Trophoblast cell (in vitro differentiated cells and primary cell): ENCODE measurements at regions not wholly inside any gene's neighbourhood (a gene's known extent, or its start where the extent isn't known, plus 50 kb on each side); places are given as distances from the start of the nearest gene placed in this dataset.

Experiments used
- DNase-seq, 2 donors: peaks; one replicate each; pipeline ENCODE4 v3.0.0-alpha.2; 2016
- H2AFZ ChIP-seq: 2 replicates; pipeline ENCODE4 v1.6.1; 2013; ENCODE audit warnings: low read length, moderate library complexity, mild to moderate bottlenecking; ENCODE audit not compliant: insufficient read depth, poor library complexity
- H2AK5ac ChIP-seq: 2 replicates; pipeline ENCODE4 v1.6.1; 2013; ENCODE audit warnings: mild to moderate bottlenecking, low read length
- H2BK120ac ChIP-seq: 2 replicates; pipeline ENCODE4 v1.6.1; 2013; ENCODE audit warnings: low read length, mild to moderate bottlenecking, moderate library complexity; ENCODE audit not compliant: insufficient read depth, poor library complexity
- H2BK12ac ChIP-seq: 2 replicates; pipeline ENCODE4 v1.6.1; 2013; ENCODE audit warnings: mild to moderate bottlenecking, low read length, moderate library complexity
- H2BK5ac ChIP-seq: 2 replicates; pipeline ENCODE4 v1.6.1; 2013; ENCODE audit warnings: low read length, low read depth, moderate library complexity, mild to moderate bottlenecking; ENCODE audit not compliant: poor library complexity
- H3K14ac ChIP-seq: 2 replicates; pipeline ENCODE4 v1.6.1; 2013; ENCODE audit warnings: mild to moderate bottlenecking, low read length
- H3K18ac ChIP-seq: 2 replicates; pipeline ENCODE4 v1.6.1; 2013; ENCODE audit warnings: mild to moderate bottlenecking, low read length
- H3K23ac ChIP-seq: 2 replicates; pipeline ENCODE4 v1.6.1; 2013; ENCODE audit warnings: low read length
- H3K27ac ChIP-seq: 2 replicates; pipeline ENCODE4 v1.5.1; 2013; ENCODE audit warnings: low read depth, mild to moderate bottlenecking, inconsistent platforms, low read length, moderate library complexity
- H3K27me3 ChIP-seq: 2 replicates; pipeline ENCODE4 v1.6.1; 2013; ENCODE audit warnings: inconsistent platforms, mild to moderate bottlenecking, low read length, moderate library complexity; ENCODE audit not compliant: insufficient read depth
- H3K36me3 ChIP-seq, 2 experiments: 1 replicate in 1 of 2; 2 replicates in 1 of 2; pipeline ENCODE4 v1.6.1; 2013; ENCODE audit warnings: low read length in 2 of 2, mild to moderate bottlenecking in 2 of 2, moderate library complexity in 1 of 2; ENCODE audit not compliant: insufficient read depth in 2 of 2, control insufficient read depth in 1 of 2
- H3K4ac ChIP-seq: 2 replicates; pipeline ENCODE4 v1.6.1; 2013; ENCODE audit warnings: low read depth, mild to moderate bottlenecking, low read length, moderate library complexity
- H3K4me1 ChIP-seq, 2 experiments: 1 replicate in 1 of 2; 2 replicates in 1 of 2; pipeline ENCODE4 v1.6.1; 2013; ENCODE audit warnings: low read length in 2 of 2, mild to moderate bottlenecking in 2 of 2, moderate library complexity in 1 of 2; ENCODE audit not compliant: insufficient read depth in 2 of 2, control insufficient read depth in 1 of 2
- H3K4me2 ChIP-seq: 2 replicates; pipeline ENCODE4 v1.6.1; 2013; ENCODE audit warnings: inconsistent platforms, mild to moderate bottlenecking, low read length, moderate library complexity
- H3K4me3 ChIP-seq: 2 replicates; pipeline ENCODE4 v1.5.1; 2013; ENCODE audit warnings: mild to moderate bottlenecking, low read depth, low read length, inconsistent platforms
- H3K79me1 ChIP-seq: one replicate; pipeline ENCODE4 v1.6.1; 2013; ENCODE audit warnings: low read length
- H3K79me2 ChIP-seq: 2 replicates; pipeline ENCODE4 v1.6.1; 2013; ENCODE audit warnings: low read length, mild to moderate bottlenecking; ENCODE audit not compliant: control insufficient read depth, insufficient read depth, poor library complexity
- H3K9ac ChIP-seq: 2 replicates; pipeline ENCODE4 v1.6.1; 2013; ENCODE audit warnings: mild to moderate bottlenecking, low read length
- H3K9me3 ChIP-seq: 2 replicates; pipeline ENCODE4 v1.6.1; 2013; ENCODE audit warnings: low read depth, mild to moderate bottlenecking, control low read depth, inconsistent platforms, low read length; ENCODE audit not compliant: insufficient read depth
- H4K12ac ChIP-seq: 2 replicates; pipeline ENCODE4 v1.6.1; 2013; ENCODE audit warnings: low read depth, mild to moderate bottlenecking, low read length, moderate library complexity
- H4K8ac ChIP-seq: 2 replicates; pipeline ENCODE4 v1.6.1; 2013; ENCODE audit warnings: low read depth, mild to moderate bottlenecking, low read length, moderate library complexity
- H4K91ac ChIP-seq: one replicate; pipeline ENCODE4 v1.6.1; 2013; ENCODE audit warnings: low read depth, mild to moderate bottlenecking, low read length, moderate library complexity
- WGBS: extraction: QIAGEN DNeasy Blood & Tissue Kit; methylation state at CpG from one replicate; pipeline ENCODE4 v1.1.7; 2013; ENCODE audit warnings: missing lambda C conversion rate; ENCODE audit not compliant: insufficient read length, insufficient coverage; ENCODE audit errors: extremely low coverage; 5-methylcytosine and 5-hydroxymethylcytosine counted together

DNA sequence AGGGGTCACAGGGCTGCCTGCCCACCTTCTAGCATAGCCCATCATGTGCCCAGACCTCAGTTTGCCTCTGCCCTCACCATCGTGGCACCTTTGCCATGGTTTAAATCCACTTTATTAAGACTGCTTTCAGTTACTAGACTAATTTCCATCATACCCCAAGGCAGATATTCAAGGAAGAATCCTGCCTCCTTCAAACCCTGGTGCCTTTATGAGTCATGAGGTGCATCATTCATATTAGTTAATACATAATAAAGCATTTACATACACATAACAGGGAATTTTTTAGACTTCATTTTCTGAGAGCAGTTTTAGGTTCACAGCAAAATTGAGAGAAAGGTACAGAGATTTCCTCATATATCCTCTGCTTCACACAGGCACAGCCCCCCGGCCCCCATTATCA is 62.8 kb downstream of the CXCL12 start:
- no peak overlapping the region for H3K23ac ChIP-seq

GRCh38 chr10:44320756-44321155 is 64.1 kb downstream of the CXCL12 start:
- no CpG with 5 or more reads among the region's 3 CpGs for WGBS
- no peak overlapping the region for H3K9ac ChIP-seq
- H2BK120ac ChIP-seq: no peak overlapping the region
- no peak overlapping the region for H2AK5ac ChIP-seq
- no peaks in the 10 kb centered on the region for H3K79me1 ChIP-seq
- no peak overlapping the region for H3K4ac ChIP-seq
- no peak overlapping the region for H4K91ac ChIP-seq
- no peaks in the 10 kb centered on the region for H3K79me2 ChIP-seq
- H3K14ac ChIP-seq: no peak overlapping the region
- H3K4me2 ChIP-seq: no peak overlapping the region
- H3K23ac ChIP-seq: no peak overlapping the region
- DNase-seq: no peak
- no peaks in the 10 kb centered on the region for H3K9me3 ChIP-seq
- no peak overlapping the region for H4K8ac ChIP-seq
- no peak overlapping the region for H3K4me3 ChIP-seq
- H3K18ac ChIP-seq: no peak overlapping the region
- H2AFZ ChIP-seq: no peak overlapping the region
- H2BK5ac ChIP-seq: no peak overlapping the region
- no peaks in the 10 kb centered on the region for H3K4me1 ChIP-seq
- no peaks in the 10 kb centered on the region for H3K36me3 ChIP-seq
- no peaks in the 10 kb centered on the region for H3K27me3 ChIP-seq
- no peak overlapping the region for H2BK12ac ChIP-seq
- no peak overlapping the region for H4K12ac ChIP-seq
- H3K27ac ChIP-seq: no peak overlapping the region

More for the DNA sequence above, 62.8 kb downstream of the CXCL12 start:
- no CpG with 5 or more reads among the region's 2 CpGs for WGBS
- H3K9ac ChIP-seq: no peak overlapping the region
- no peak overlapping the region for H4K12ac ChIP-seq
- no peak overlapping the region for H4K8ac ChIP-seq
- no peaks in the 10 kb centered on the region for H3K27me3 ChIP-seq
- no peak overlapping the region for H3K4ac ChIP-seq
- H2AFZ ChIP-seq: no peak overlapping the region
- H2AK5ac ChIP-seq: no peak overlapping the region
- H2BK5ac ChIP-seq: no peak overlapping the region
- H2BK120ac ChIP-seq: no peak overlapping the region
- no peaks in the 10 kb centered on the region for H3K9me3 ChIP-seq
- H3K4me2 ChIP-seq: no peak overlapping the region
- no peak for DNase-seq
- H3K27ac ChIP-seq: no peak overlapping the region
- H4K91ac ChIP-seq: no peak overlapping the region
- H3K4me1 ChIP-seq: peaks cover 0 to 2% of the 10 kb centered on the region in 2 experiments
- no peaks in the 10 kb centered on the region for H3K79me1 ChIP-seq
- H3K14ac ChIP-seq: no peak overlapping the region
- no peaks in the 10 kb centered on the region for H3K36me3 ChIP-seq
- no peak overlapping the region for H2BK12ac ChIP-seq
- no peaks in the 10 kb centered on the region for H3K79me2 ChIP-seq
- no peak overlapping the region for H3K4me3 ChIP-seq
- H3K18ac ChIP-seq: no peak overlapping the region

DNA sequence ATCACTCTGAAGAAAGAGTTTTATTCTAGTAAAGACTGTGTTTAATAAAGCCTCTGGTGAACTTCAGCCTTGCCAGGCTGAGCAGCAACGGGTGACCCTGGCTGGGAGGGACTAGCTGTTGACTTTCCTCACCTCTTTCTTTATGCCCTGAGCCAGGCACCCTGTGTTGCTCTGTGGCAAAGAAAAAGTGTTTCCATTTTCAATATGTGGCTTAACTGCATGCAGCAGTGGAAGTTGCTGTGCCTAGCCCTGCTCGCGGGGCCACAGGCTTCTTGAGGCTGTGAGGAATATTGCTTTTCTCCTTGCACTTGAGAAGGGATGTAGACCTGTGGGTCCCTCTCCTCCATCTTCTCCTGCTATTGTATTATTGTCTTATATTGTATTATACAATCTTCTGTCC is 67.0 kb downstream of the CXCL12 start:
- WGBS: no CpG with 5 or more reads among the region's 3 CpGs
- no peak overlapping the region for H3K14ac ChIP-seq
- no peak overlapping the region for H2AFZ ChIP-seq
- no peak overlapping the region for H2BK12ac ChIP-seq
- H2AK5ac ChIP-seq: no peak overlapping the region
- DNase-seq: no peak
- H3K9ac ChIP-seq: no peak overlapping the region
- H3K9me3 ChIP-seq: no peaks in the 10 kb centered on the region
- no peak overlapping the region for H3K4me2 ChIP-seq
- H3K27ac ChIP-seq: no peak overlapping the region
- H3K79me2 ChIP-seq: no peaks in the 10 kb centered on the region
- H3K79me1 ChIP-seq: no peaks in the 10 kb centered on the region
- no peak overlapping the region for H2BK5ac ChIP-seq
- no peak overlapping the region for H2BK120ac ChIP-seq
- no peak overlapping the region for H3K18ac ChIP-seq
- no peak overlapping the region for H4K91ac ChIP-seq
- no peak overlapping the region for H3K4me3 ChIP-seq
- no peak overlapping the region for H4K8ac ChIP-seq
- no peak overlapping the region for H3K4ac ChIP-seq
- H3K27me3 ChIP-seq: no peaks in the 10 kb centered on the region
- no peaks in the 10 kb centered on the region for H3K4me1 ChIP-seq
- no peaks in the 10 kb centered on the region for H3K36me3 ChIP-seq
- H3K23ac ChIP-seq: no peak overlapping the region
- no peak overlapping the region for H4K12ac ChIP-seq

GRCh38 chr10:44316922-44317215 is 68.0 kb downstream of the CXCL12 start:
- Histone ChIP-seq H3K4me3 (no peak overlapping the region), H2AK5ac (no peak overlapping the region), H3K9me3 (no peaks in the 10 kb centered on the region), H3K4me1 (no peaks in the 10 kb centered on the region), H3K79me1 (no peaks in the 10 kb centered on the region), H2BK120ac (no peak overlapping the region), H2BK5ac (no peak overlapping the region), H3K18ac (no peak overlapping the region), H3K9ac (no peak overlapping the region), H3K27ac (no peak overlapping the region), H3K27me3 (no peaks in the 10 kb centered on the region), H3K23ac (no peak overlapping the region), H3K36me3 (no peaks in the 10 kb centered on the region), H3K4ac (no peak overlapping the region), H2AFZ (no peak overlapping the region), H4K8ac (no peak overlapping the region), H4K12ac (no peak overlapping the region), H3K14ac (no peak overlapping the region), H3K79me2 (no peaks in the 10 kb centered on the region), H2BK12ac (no peak overlapping the region), H3K4me2 (no peak overlapping the region), H4K91ac (no peak overlapping the region)
- DNase-seq: peak; percentile 31 to 55
- WGBS: no CpG with 5 or more reads among the region's 8 CpGs
